ENCODE measurements at regions not wholly inside any gene's neighbourhood (a gene's known extent, or its start where the extent isn't known, plus 50 kb on each side); places are given as distances from the start of the nearest gene placed in this dataset.

- Histone ChIP-seq H3K9me1 (replicated peaks; ENCODE audit: control insufficient read depth, extremely low read depth, insufficient read depth, low read length) (no peaks in the 10 kb centered on the region), H2AFZ (ENCODE audit: low read depth, low read length) (no peak overlapping the region), H3K9me3 (replicated peaks; ENCODE audit: control insufficient read depth, insufficient read depth, low read length) (no peaks in the 10 kb centered on the region), H3K27me3 (ENCODE audit: control insufficient read depth in 2 of 2, insufficient read depth in 2 of 2, low read length in 2 of 2) (no peaks in the 10 kb centered on the region), H3K4me1 (ENCODE audit: control insufficient read depth, extremely low read depth, insufficient read depth, low read length) (no peaks in the 10 kb centered on the region), H4K20me1 (replicated peaks; ENCODE audit: control insufficient read depth, extremely low read depth, insufficient read depth, low read length) (no peaks in the 10 kb centered on the region), H3K36me3 (ENCODE audit: control insufficient read depth in 2 of 2, extremely low read depth in 1 of 2, insufficient read depth in 2 of 2, low read length in 2 of 2) (no peaks in the 10 kb centered on the region), H3K4me3 (replicated peaks in 1 of 3; ENCODE audit: insufficient read depth in 1 of 3, low read depth in 1 of 3, low read length in 3 of 3) (no peak overlapping the region), H3K4me2 (ENCODE audit: insufficient read depth, low read length) (no peak overlapping the region), H3K27ac (ENCODE audit: insufficient read depth, low read depth, low read length) (no peak overlapping the region), H3K9ac (replicated peaks; ENCODE audit: extremely low read depth, insufficient read depth, low read length) (no peak overlapping the region), H3K79me2 (ENCODE audit: control insufficient read depth, insufficient read depth, low read length) (no peaks in the 10 kb centered on the region)
- no peak for FAIRE-seq
- CTCF ChIA-PET, result interaction anchor here (1.1 kb wide), 1 partner anchor 9 kb away, joined by 3 read pairs; no protein-coding TSS in a partner anchor
- dilution Hi-C loops (cut with MboI; ENCODE audit: extremely low pct_ligation_motif_present, low sequenced_read_pairs), result no loop called here
- no peak for DNase-seq (ENCODE audit: low read depth, low spot score)
- TF ChIP-seq FOS (IDR thresholded peaks at IDR 0.05; ENCODE audit: borderline replicate concordance, insufficient read depth, low read length) (no peak), GATA2 (IDR thresholded peaks at IDR 0.05; ENCODE audit: insufficient read depth, insufficient read length, low read depth, low read length) (no peak), EZH2 (IDR thresholded peaks at IDR 0.05; ENCODE audit: borderline replicate concordance, low read depth, low read length, severe bottlenecking) (no peak), MYC (IDR thresholded peaks at IDR 0.05; ENCODE audit: low read depth, low read length) (no peak), POLR2A (IDR thresholded peaks at IDR 0.05; ENCODE audit: low read depth, low read length) (no peak)
- TF ChIP-seq, protein P1, sequence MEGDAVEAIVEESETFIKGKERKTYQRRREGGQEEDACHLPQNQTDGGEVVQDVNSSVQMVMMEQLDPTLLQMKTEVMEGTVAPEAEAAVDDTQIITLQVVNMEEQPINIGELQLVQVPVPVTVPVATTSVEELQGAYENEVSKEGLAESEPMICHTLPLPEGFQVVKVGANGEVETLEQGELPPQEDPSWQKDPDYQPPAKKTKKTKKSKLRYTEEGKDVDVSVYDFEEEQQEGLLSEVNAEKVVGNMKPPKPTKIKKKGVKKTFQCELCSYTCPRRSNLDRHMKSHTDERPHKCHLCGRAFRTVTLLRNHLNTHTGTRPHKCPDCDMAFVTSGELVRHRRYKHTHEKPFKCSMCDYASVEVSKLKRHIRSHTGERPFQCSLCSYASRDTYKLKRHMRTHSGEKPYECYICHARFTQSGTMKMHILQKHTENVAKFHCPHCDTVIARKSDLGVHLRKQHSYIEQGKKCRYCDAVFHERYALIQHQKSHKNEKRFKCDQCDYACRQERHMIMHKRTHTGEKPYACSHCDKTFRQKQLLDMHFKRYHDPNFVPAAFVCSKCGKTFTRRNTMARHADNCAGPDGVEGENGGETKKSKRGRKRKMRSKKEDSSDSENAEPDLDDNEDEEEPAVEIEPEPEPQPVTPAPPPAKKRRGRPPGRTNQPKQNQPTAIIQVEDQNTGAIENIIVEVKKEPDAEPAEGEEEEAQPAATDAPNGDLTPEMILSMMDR (IDR thresholded peaks at IDR 0.05; ENCODE audit: extremely low read depth in 1 of 2, insufficient read depth in 1 of 2, low read depth in 1 of 2, low read length in 2 of 2), result no peak
- TF ChIP-seq, protein P2, sequence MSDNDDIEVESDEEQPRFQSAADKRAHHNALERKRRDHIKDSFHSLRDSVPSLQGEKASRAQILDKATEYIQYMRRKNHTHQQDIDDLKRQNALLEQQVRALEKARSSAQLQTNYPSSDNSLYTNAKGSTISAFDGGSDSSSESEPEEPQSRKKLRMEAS (IDR thresholded peaks at IDR 0.05; ENCODE audit: insufficient read depth, insufficient read length), result no peak
- BruUV-seq (replicated peaks), result no TSS peak
- intact Hi-C loops (cut with micrococcal nuclease), result no loop called here
- POLR2A ChIA-PET, result no interaction called here
These were observed 78.6 kb upstream of the HDAC9 start for GRCh38 chr7:18416988-18417387.

Data from endothelial cell of umbilical vein (primary cell).